Vagina (tissue), 2 donors: ENCODE measurements at regions not wholly inside any gene's neighbourhood (a gene's known extent, or its start where the extent isn't known, plus 50 kb on each side); places are given as distances from the start of the nearest gene placed in this dataset.
"Not testable (repeated sequence)": the region's sequence is repeated elsewhere in the genome, so short reads cannot be mapped to it uniquely, and the experiment has no call there.

Source experiments
- DNase-seq, 2 donors: peaks; one replicate each; pipeline ENCODE4 v3.0.0-alpha.2; 2017; ENCODE audit errors: extremely low spot score in 2 of 2
- H3K27ac ChIP-seq: fragments of 200-600 bp; sonication (generic); one replicate; pipeline ENCODE4 v1.5.1; 2019
- H3K27me3 ChIP-seq: fragments of 200-600 bp; sonication (generic); one replicate; pipeline ENCODE4 v1.5.1; 2019
- H3K36me3 ChIP-seq, 2 donors: fragments of 200-600 bp; sonication (generic); one replicate each; pipeline ENCODE4 v1.5.1; 2017 to 2019
- H3K4me1 ChIP-seq: fragments of 200-600 bp; sonication (generic); one replicate; pipeline ENCODE4 v1.5.1; 2019
- H3K4me3 ChIP-seq, 2 donors: fragments of 200-600 bp; sonication (generic); 1 replicate in 1 of 2; 2 replicates in 1 of 2; pipeline ENCODE4 v1.5.1; 2016 to 2019
- H3K9me3 ChIP-seq: fragments of 200-600 bp; sonication (generic); one replicate; pipeline ENCODE4 v1.5.1; 2019
- POLR2A ChIP-seq, 2 donors: fragments of 450-650 bp; IDR thresholded peaks; one replicate each; pipeline ENCODE4 v1.6.1; 2017; ENCODE audit warnings: antibody characterized with exemption in 2 of 2, mild to moderate bottlenecking in 2 of 2, moderate library complexity in 2 of 2
- POLR2AphosphoS5 ChIP-seq, 2 donors: sonication (generic); formaldehyde crosslinking; IDR thresholded peaks; one replicate each; pipeline ENCODE4 v1.9.0; 2017; ENCODE audit warnings: antibody characterized with exemption in 2 of 2, mild to moderate bottlenecking in 2 of 2, low read depth in 1 of 2; ENCODE audit not compliant: insufficient read depth in 1 of 2
- intact Hi-C: fragments of 100-400 bp; cut with DNase I; formaldehyde crosslinking; loops from one replicate; pipeline ENCODE4 v1.15.1; 2023
- TF ChIP-seq, protein P1 (sequence below), 3 experiments: fragments of 450-650 bp in 2 of 3; fragments of 200-600 bp in 1 of 3; sonication (generic) in 1 of 3; IDR thresholded peaks; one replicate each; pipeline ENCODE4 v1.5.1; 2017 to 2019; ENCODE audit warnings: antibody characterized with exemption in 3 of 3, mild to moderate bottlenecking in 2 of 3, moderate library complexity in 2 of 3

DNA sequence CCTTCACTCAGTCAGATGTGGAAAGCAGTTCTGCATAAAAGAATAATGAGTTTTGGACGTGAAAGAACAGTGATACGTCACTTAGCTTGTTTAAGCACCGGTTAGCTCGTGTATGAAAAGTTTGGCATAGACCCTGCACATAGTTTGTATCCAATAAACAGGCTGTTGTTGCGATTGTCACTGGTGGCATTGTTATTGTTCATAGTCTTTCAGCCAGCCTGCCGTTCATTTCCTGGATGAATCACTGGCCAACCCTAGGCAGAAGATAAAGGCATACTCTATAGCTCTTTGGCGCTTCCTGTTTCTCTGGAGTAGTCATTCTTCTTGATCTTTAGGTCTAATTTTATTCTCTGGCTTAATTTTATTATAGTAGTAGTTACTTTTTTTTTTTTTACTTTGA, 57.8 kb upstream of the ANKRD30A start:
- Histone ChIP-seq H3K4me1 (no peaks in the 10 kb centered on the region), H3K27ac (no peak overlapping the region), H3K4me3 (no peak overlapping the region), H3K36me3 (no peaks in the 10 kb centered on the region), H3K9me3 (no peaks in the 10 kb centered on the region), H3K27me3 (no peaks in the 10 kb centered on the region)
- DNase-seq: no peak
- intact Hi-C loops: no loop called here
- TF ChIP-seq, protein P1, sequence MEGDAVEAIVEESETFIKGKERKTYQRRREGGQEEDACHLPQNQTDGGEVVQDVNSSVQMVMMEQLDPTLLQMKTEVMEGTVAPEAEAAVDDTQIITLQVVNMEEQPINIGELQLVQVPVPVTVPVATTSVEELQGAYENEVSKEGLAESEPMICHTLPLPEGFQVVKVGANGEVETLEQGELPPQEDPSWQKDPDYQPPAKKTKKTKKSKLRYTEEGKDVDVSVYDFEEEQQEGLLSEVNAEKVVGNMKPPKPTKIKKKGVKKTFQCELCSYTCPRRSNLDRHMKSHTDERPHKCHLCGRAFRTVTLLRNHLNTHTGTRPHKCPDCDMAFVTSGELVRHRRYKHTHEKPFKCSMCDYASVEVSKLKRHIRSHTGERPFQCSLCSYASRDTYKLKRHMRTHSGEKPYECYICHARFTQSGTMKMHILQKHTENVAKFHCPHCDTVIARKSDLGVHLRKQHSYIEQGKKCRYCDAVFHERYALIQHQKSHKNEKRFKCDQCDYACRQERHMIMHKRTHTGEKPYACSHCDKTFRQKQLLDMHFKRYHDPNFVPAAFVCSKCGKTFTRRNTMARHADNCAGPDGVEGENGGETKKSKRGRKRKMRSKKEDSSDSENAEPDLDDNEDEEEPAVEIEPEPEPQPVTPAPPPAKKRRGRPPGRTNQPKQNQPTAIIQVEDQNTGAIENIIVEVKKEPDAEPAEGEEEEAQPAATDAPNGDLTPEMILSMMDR (IDR thresholded peaks at IDR 0.05): no peak
- TF ChIP-seq POLR2A (IDR thresholded peaks at IDR 0.05) (no peak), POLR2AphosphoS5 (IDR thresholded peaks at IDR 0.05; ENCODE audit: insufficient read depth in 1 of 2, low read depth in 1 of 2) (no peak)

GRCh38 chr10:37062296-37062695, 63.1 kb upstream of the ANKRD30A start:
- H3K9me3 ChIP-seq, H3K4me3 ChIP-seq, DNase-seq, H3K36me3 ChIP-seq, intact Hi-C loops, H3K27ac ChIP-seq, H3K4me1 ChIP-seq, H3K27me3 ChIP-seq: not testable (repeated sequence)

DNA sequence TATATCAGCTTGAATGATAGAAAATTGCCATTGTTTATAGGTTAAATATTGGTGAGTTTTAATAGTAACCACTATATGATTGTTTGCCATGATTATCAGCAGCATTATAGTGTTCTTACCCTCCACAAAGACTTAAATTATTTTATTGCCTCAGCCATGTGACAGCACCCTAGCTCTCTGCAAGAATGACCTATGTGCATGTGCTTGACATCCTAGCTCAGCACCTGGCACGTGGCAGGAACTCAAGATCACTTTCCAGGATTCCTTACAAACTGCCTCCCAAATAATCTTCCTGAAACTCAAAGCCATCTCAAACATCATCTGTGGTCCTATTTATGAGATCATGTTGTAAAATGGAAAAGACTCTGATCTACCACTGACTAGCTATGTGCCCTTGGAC, 68.1 kb upstream of the ANKRD30A start:
- H3K4me1 ChIP-seq: no peaks in the 10 kb centered on the region
- H3K4me3 ChIP-seq: no peak overlapping the region
- TF ChIP-seq POLR2A (IDR thresholded peaks at IDR 0.05) (no peak), POLR2AphosphoS5 (IDR thresholded peaks at IDR 0.05; ENCODE audit: insufficient read depth in 1 of 2, low read depth in 1 of 2) (no peak)
- TF ChIP-seq, protein P1 (IDR thresholded peaks at IDR 0.05): no peak
- H3K27me3 ChIP-seq: no peaks in the 10 kb centered on the region
- no peaks in the 10 kb centered on the region for H3K36me3 ChIP-seq
- no peak for DNase-seq
- H3K9me3 ChIP-seq: no peaks in the 10 kb centered on the region
- no peak overlapping the region for H3K27ac ChIP-seq
- intact Hi-C loops: no loop called here

- Histone ChIP-seq H3K27me3 (no peaks in the 10 kb centered on the region), H3K27ac (no peak overlapping the region), H3K36me3 (no peaks in the 10 kb centered on the region), H3K4me1 (no peaks in the 10 kb centered on the region), H3K4me3 (no peak overlapping the region), H3K9me3 (no peaks in the 10 kb centered on the region)
- intact Hi-C loops: no loop called here
- TF ChIP-seq, protein P1 (IDR thresholded peaks at IDR 0.05): no peak
- no peak for TF ChIP-seq POLR2A (IDR thresholded peaks at IDR 0.05)
- TF ChIP-seq POLR2AphosphoS5 (IDR thresholded peaks at IDR 0.05; ENCODE audit: insufficient read depth in 1 of 2, low read depth in 1 of 2): no peak
- no peak for DNase-seq
Observed at GRCh38 chr10:37053476-37053875, 71.9 kb upstream of the ANKRD30A start.

- DNase-seq, H3K4me3 ChIP-seq, intact Hi-C loops, H3K9me3 ChIP-seq, H3K27me3 ChIP-seq, H3K27ac ChIP-seq, H3K36me3 ChIP-seq, H3K4me1 ChIP-seq: not testable (repeated sequence)
Observed at GRCh38 chr10:37049982-37050381, 75.4 kb upstream of the ANKRD30A start.

DNA sequence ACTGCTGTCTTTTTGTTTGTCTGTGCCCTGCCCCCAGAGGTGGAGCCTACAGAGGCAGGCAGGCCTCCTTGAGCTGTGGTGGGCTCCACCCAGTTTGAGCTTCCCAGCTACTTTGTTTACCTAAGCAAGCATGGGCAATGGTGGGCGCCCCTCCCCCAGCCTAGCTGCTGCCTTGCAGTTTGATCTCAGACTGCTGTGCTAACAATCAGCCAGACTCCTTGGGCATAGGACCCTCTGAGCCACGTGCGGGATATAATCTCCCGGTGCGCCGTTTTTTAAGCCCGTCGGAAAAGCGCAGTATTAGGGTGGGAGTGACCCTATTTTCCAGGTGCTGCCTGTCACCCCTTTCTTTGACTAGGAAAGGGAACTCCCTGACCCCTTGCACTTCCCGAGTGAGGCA, 81.1 kb upstream of the ANKRD30A start:
- H3K36me3 ChIP-seq, H3K27ac ChIP-seq, H3K4me1 ChIP-seq, H3K9me3 ChIP-seq, intact Hi-C loops, DNase-seq, H3K27me3 ChIP-seq, H3K4me3 ChIP-seq: not testable (repeated sequence)

DNA sequence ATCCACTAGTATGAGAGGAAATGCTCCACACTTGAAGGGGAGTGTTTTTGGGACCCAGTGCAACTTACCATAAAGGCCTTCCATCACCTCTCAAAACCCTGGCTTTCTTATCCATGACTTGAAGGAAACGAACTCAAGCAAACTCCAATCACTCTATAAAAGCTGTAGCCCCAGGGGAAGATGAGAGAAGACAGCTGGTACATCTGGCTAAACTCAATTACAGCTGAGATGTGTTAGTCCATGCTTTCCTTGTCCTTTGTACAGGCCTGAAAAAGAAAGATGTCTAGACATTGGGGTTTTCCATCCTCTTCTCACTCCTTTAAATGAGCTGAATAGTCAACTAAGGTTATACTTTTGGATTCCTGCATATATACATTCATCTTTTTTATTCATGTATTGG, 89.5 kb upstream of the ANKRD30A start:
- no peak overlapping the region for H3K27ac ChIP-seq
- DNase-seq: no peak
- no peak overlapping the region for H3K4me3 ChIP-seq
- TF ChIP-seq POLR2A (IDR thresholded peaks at IDR 0.05) (no peak), POLR2AphosphoS5 (IDR thresholded peaks at IDR 0.05; ENCODE audit: insufficient read depth in 1 of 2, low read depth in 1 of 2) (no peak)
- TF ChIP-seq, protein P1 (IDR thresholded peaks at IDR 0.05): no peak
- no peaks in the 10 kb centered on the region for H3K9me3 ChIP-seq
- H3K27me3 ChIP-seq: no peaks in the 10 kb centered on the region
- H3K4me1 ChIP-seq: no peaks in the 10 kb centered on the region
- no peaks in the 10 kb centered on the region for H3K36me3 ChIP-seq
- intact Hi-C loops: no loop called here
